Neuronal stem cell (in vitro differentiated cells): ENCODE measurements at regions not wholly inside any gene's neighbourhood (a gene's known extent, or its start where the extent isn't known, plus 50 kb on each side); places are given as distances from the start of the nearest gene placed in this dataset.

Experiments used
- DNase-seq: peaks from one replicate; pipeline ENCODE4 v3.0.0-alpha.2; 2013; ENCODE audit warnings: low spot score
- H2AFZ ChIP-seq: one replicate; pipeline ENCODE4 v1.6.1; 2013; ENCODE audit warnings: mild to moderate bottlenecking, low read length, inconsistent platforms
- H2AK5ac ChIP-seq: 2 replicates; pipeline ENCODE4 v1.6.1; 2013; ENCODE audit warnings: low read depth, mild to moderate bottlenecking, inconsistent platforms, low read length, moderate library complexity, mixed read lengths
- H2BK120ac ChIP-seq: 2 replicates; pipeline ENCODE4 v1.6.1; 2013; ENCODE audit warnings: low read depth, mild to moderate bottlenecking, inconsistent platforms, low read length, moderate library complexity, mixed read lengths
- H2BK12ac ChIP-seq: one replicate; pipeline ENCODE4 v1.6.1; 2013; ENCODE audit warnings: low read length, inconsistent platforms
- H2BK15ac ChIP-seq: 2 replicates; pipeline ENCODE4 v1.6.1; 2013; ENCODE audit warnings: mild to moderate bottlenecking, low read length, inconsistent platforms, mixed read lengths
- H2BK5ac ChIP-seq: one replicate; pipeline ENCODE4 v1.6.1; 2013; ENCODE audit warnings: inconsistent platforms, mild to moderate bottlenecking, low read length, moderate library complexity
- H3K14ac ChIP-seq: one replicate; pipeline ENCODE4 v1.6.1; 2013; ENCODE audit warnings: low read length, inconsistent platforms
- H3K18ac ChIP-seq: 2 replicates; pipeline ENCODE4 v1.6.1; 2013; ENCODE audit warnings: low read length, inconsistent platforms
- H3K23ac ChIP-seq: 2 replicates; pipeline ENCODE4 v1.6.1; 2013; ENCODE audit warnings: low read depth, mild to moderate bottlenecking, mixed read lengths, low read length, inconsistent platforms; ENCODE audit not compliant: poor library complexity
- H3K27ac ChIP-seq: replicated peaks from 3 replicates; pipeline ENCODE4 v1.5.1; 2013; ENCODE audit warnings: low read length, inconsistent platforms
- H3K27me3 ChIP-seq, 3 experiments: 2 replicates each; pipeline ENCODE4 v1.6.1; 2013; ENCODE audit warnings: low read length in 3 of 3, mild to moderate bottlenecking in 2 of 3, inconsistent platforms in 1 of 3, low read depth in 1 of 3, mixed read lengths in 1 of 3, moderate library complexity in 1 of 3; ENCODE audit not compliant: control insufficient read depth in 3 of 3, insufficient read depth in 3 of 3
- H3K36me3 ChIP-seq, 2 donors: replicated peaks in 1 of 2; 2 replicates each; pipeline ENCODE4 v1.6.1; 2013; ENCODE audit warnings: low read length in 2 of 2; ENCODE audit not compliant: control insufficient read depth in 2 of 2, insufficient read depth in 2 of 2
- H3K4ac ChIP-seq: 2 replicates; pipeline ENCODE4 v1.6.1; 2013; ENCODE audit warnings: inconsistent platforms, mild to moderate bottlenecking, low read length, moderate library complexity
- H3K4me1 ChIP-seq, 2 donors: 1 replicate in 1 of 2; 2 replicates in 1 of 2; pipeline ENCODE4 v1.6.1; 2013; ENCODE audit warnings: low read length in 2 of 2, low read depth in 1 of 2; ENCODE audit not compliant: control insufficient read depth in 2 of 2, insufficient read depth in 1 of 2
- H3K4me2 ChIP-seq: one replicate; pipeline ENCODE4 v1.6.1; 2013; ENCODE audit warnings: mild to moderate bottlenecking, low read length, inconsistent platforms; ENCODE audit not compliant: insufficient read depth, poor library complexity, severe bottlenecking
- H3K4me3 ChIP-seq, 2 donors: 2 replicates each; pipeline ENCODE4 v1.5.1; 2013; ENCODE audit warnings: low read length in 2 of 2, mild to moderate bottlenecking in 2 of 2, inconsistent platforms in 1 of 2, moderate library complexity in 1 of 2
- H3K79me1 ChIP-seq: one replicate; pipeline ENCODE4 v1.6.1; 2013; ENCODE audit warnings: low read depth, mild to moderate bottlenecking, inconsistent platforms, low read length, moderate library complexity
- H3K9ac ChIP-seq: one replicate; pipeline ENCODE4 v1.6.1; 2013; ENCODE audit warnings: mild to moderate bottlenecking, low read depth, low read length, inconsistent platforms; ENCODE audit not compliant: poor library complexity
- H3K9me3 ChIP-seq, 2 donors: replicated peaks in 1 of 2; 2 replicates each; pipeline versions ENCODE3 to v1.6.1; 2013; ENCODE audit warnings: low read length in 2 of 2, mild to moderate bottlenecking in 2 of 2, inconsistent platforms in 1 of 2, low read depth in 1 of 2, mixed read lengths in 1 of 2, moderate library complexity in 1 of 2; ENCODE audit not compliant: control insufficient read depth in 2 of 2, insufficient read depth in 1 of 2
- H4K8ac ChIP-seq: one replicate; pipeline ENCODE4 v1.6.1; 2013; ENCODE audit warnings: low read depth, mild to moderate bottlenecking, inconsistent platforms, low read length, moderate library complexity
- H4K91ac ChIP-seq: one replicate; pipeline ENCODE4 v1.6.1; 2013; ENCODE audit warnings: low read length, low read depth, mild to moderate bottlenecking, inconsistent platforms; ENCODE audit not compliant: poor library complexity
- WGBS, 2 donors: extraction: QIAGEN DNeasy Blood & Tissue Kit; methylation state at CpG; one replicate each; pipeline ENCODE4 v1.1.7; 2013; ENCODE audit warnings: missing lambda C conversion rate in 2 of 2, mixed read lengths in 1 of 2; ENCODE audit not compliant: insufficient read length in 2 of 2, insufficient replicate concordance in 1 of 2; ENCODE audit errors: extremely low coverage in 2 of 2; 5-methylcytosine and 5-hydroxymethylcytosine counted together

DNA sequence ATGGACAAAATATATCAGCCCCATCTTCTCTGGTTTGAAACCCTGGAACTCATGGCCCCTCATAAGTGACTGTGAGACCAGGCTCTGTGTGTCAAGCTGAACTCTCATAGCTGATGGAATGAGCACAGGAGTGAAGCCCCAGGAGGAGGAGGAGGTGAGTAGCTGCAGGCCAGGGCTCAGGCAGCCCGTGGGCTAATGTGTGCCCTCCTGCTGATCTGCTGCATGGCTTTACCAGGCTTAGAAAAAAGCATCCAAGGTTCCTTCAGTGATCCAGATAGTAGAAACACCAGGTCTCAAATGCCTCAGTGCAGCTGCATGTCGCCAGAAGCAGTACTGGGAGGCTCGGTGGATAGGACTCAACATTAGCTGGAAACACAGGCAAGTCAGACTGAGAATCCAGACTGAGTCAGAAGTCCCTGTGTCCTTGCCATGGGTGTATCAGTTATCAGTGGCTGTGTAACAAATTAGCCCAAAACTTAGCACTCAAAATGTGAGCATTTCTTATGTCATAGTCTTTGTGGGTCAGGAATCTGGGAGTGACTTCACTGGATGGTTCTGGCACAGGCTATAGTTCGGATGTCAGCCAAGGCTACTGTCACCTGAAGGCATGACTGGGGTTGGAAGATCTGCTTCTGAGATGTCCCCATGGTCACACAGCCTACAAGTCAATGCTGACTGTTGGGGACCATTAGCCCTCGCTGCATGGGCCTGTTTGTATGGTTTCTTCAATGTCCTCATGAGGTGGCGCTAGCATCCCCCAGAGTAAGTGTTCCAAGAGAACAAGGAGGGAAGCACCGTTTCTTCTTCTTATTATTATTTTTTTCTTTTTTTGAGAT, 255.4 kb upstream of the IRF2BP2 start:
- no peak overlapping the region for H3K9ac ChIP-seq
- peaks cover 0 to 3% of the 10 kb centered on the region in 2 donors for H3K9me3 ChIP-seq
- H2AFZ ChIP-seq: no peak overlapping the region
- H3K4me2 ChIP-seq: no peak overlapping the region
- no peak overlapping the region for H2AK5ac ChIP-seq
- no peak overlapping the region for H3K27ac ChIP-seq
- H2BK12ac ChIP-seq: no peak overlapping the region
- no peaks in the 10 kb centered on the region for H3K36me3 ChIP-seq
- H3K18ac ChIP-seq: no peak overlapping the region
- WGBS, 2 donors: no CpG with 5 or more reads among the region's 7 CpGs
- no peak overlapping the region for H2BK120ac ChIP-seq
- no peak overlapping the region for H3K23ac ChIP-seq
- no peak overlapping the region for H3K4me3 ChIP-seq
- H3K14ac ChIP-seq: no peak overlapping the region
- H3K4me1 ChIP-seq: peaks cover 3 to 10% of the 10 kb centered on the region in 2 donors
- no peak for DNase-seq
- no peak overlapping the region for H2BK15ac ChIP-seq
- no peak overlapping the region for H2BK5ac ChIP-seq
- no peak overlapping the region for H4K91ac ChIP-seq
- H4K8ac ChIP-seq: no peak overlapping the region
- no peaks in the 10 kb centered on the region for H3K27me3 ChIP-seq
- H3K4ac ChIP-seq: no peak overlapping the region
- no peaks in the 10 kb centered on the region for H3K79me1 ChIP-seq

- H3K4me1 ChIP-seq: peaks cover 3 to 10% of the 10 kb centered on the region in 2 donors
- no peak overlapping the region for H3K4me3 ChIP-seq
- H2BK12ac ChIP-seq: no peak overlapping the region
- H3K4ac ChIP-seq: no peak overlapping the region
- WGBS, 2 donors: no CpG with 5 or more reads among the region's 3 CpGs
- no peak overlapping the region for H4K8ac ChIP-seq
- no peak overlapping the region for H3K9ac ChIP-seq
- H2BK15ac ChIP-seq: no peak overlapping the region
- no peak overlapping the region for H3K18ac ChIP-seq
- no peaks in the 10 kb centered on the region for H3K79me1 ChIP-seq
- H2BK120ac ChIP-seq: no peak overlapping the region
- no peaks in the 10 kb centered on the region for H3K36me3 ChIP-seq
- peaks cover 0 to 3% of the 10 kb centered on the region in 2 donors for H3K9me3 ChIP-seq
- H3K14ac ChIP-seq: no peak overlapping the region
- H3K23ac ChIP-seq: no peak overlapping the region
- H2AK5ac ChIP-seq: no peak overlapping the region
- no peak overlapping the region for H3K4me2 ChIP-seq
- H3K27me3 ChIP-seq: no peaks in the 10 kb centered on the region
- H2BK5ac ChIP-seq: no peak overlapping the region
- no peak for DNase-seq
- H4K91ac ChIP-seq: no peak overlapping the region
- no peak overlapping the region for H3K27ac ChIP-seq
- no peak overlapping the region for H2AFZ ChIP-seq
These were observed 254.1 kb upstream of the IRF2BP2 start for GRCh38 chr1:234864116-234864515.

GRCh38 chr1:234863551-234863971, 253.6 kb upstream of the IRF2BP2 start:
- Histone ChIP-seq H3K18ac (no peak overlapping the region), H4K8ac (no peak overlapping the region), H3K36me3 (no peaks in the 10 kb centered on the region), H3K4me2 (no peak overlapping the region), H2BK120ac (no peak overlapping the region), H4K91ac (no peak overlapping the region), H3K4ac (no peak overlapping the region), H2BK5ac (no peak overlapping the region), H2BK15ac (peak overlapping the region; percentile 12), H3K9ac (no peak overlapping the region), H3K4me1 (peaks cover 3 to 10% of the 10 kb centered on the region in 2 donors), H2BK12ac (no peak overlapping the region), H2AFZ (peak overlapping the region; percentile 89), H3K79me1 (no peaks in the 10 kb centered on the region), H3K27ac (no peak overlapping the region), H2AK5ac (no peak overlapping the region), H3K27me3 (no peaks in the 10 kb centered on the region), H3K9me3 (peaks cover 0 to 3% of the 10 kb centered on the region in 2 donors), H3K4me3 (no peak overlapping the region), H3K14ac (no peak overlapping the region), H3K23ac (no peak overlapping the region)
- no peak for DNase-seq
- no CpG with 5 or more reads among the region's 6 CpGs for WGBS, 2 donors

DNA sequence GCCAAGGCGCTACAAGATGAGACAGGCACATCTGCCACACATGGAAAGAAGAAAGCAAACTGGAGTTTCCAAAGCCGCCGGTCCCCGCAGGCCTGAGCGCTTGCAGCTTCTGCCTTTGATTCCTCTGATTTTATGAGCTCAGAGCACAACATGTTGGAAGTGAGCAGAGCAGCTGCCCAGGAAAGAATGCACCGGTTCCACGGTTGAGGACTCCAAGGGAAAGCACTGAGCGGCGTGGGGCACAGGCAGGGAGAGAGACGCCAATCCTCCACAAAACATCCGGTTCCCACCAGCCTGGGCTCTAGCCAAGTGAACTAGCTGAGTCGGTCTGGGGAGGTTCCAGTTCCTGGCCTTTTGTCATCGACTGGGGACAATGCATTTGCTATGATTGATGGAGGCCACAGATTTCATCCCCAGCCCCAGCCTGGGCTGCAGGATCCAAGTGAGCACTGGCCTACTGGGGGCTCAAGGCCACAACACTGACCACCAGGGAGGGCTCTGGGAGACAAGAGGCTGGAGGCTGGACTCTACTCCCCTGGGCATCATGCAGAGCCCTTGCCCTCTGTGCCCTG, 253.1 kb upstream of the IRF2BP2 start:
- peak overlapping the region; percentile 12 for H2BK15ac ChIP-seq
- no peak overlapping the region for H3K4me2 ChIP-seq
- peaks cover 3 to 10% of the 10 kb centered on the region in 2 donors for H3K4me1 ChIP-seq
- H2BK120ac ChIP-seq: no peak overlapping the region
- peak overlapping the region; percentile 40 for H3K18ac ChIP-seq
- H4K8ac ChIP-seq: no peak overlapping the region
- H3K14ac ChIP-seq: no peak overlapping the region
- no CpG with 5 or more reads among the region's 13 CpGs for WGBS, 2 donors
- no peak overlapping the region for H3K27ac ChIP-seq
- no peak overlapping the region for H3K9ac ChIP-seq
- H3K4ac ChIP-seq: no peak overlapping the region
- no peak overlapping the region for H2BK12ac ChIP-seq
- no peak overlapping the region for H3K23ac ChIP-seq
- H3K9me3 ChIP-seq: peaks cover 0 to 3% of the 10 kb centered on the region in 2 donors
- no peak overlapping the region for H2AK5ac ChIP-seq
- no peak for DNase-seq
- no peaks in the 10 kb centered on the region for H3K79me1 ChIP-seq
- H3K36me3 ChIP-seq: no peaks in the 10 kb centered on the region
- H3K27me3 ChIP-seq: no peaks in the 10 kb centered on the region
- H2BK5ac ChIP-seq: no peak overlapping the region
- peak overlapping the region; percentile 89 for H2AFZ ChIP-seq
- H4K91ac ChIP-seq: no peak overlapping the region
- no peak overlapping the region for H3K4me3 ChIP-seq
